AG08396 (cell line): ENCODE measurements at regions not wholly inside any gene's neighbourhood (a gene's known extent, or its start where the extent isn't known, plus 50 kb on each side); places are given as distances from the start of the nearest gene placed in this dataset.

ENCODE experiments used
- DNase-seq: peaks from one replicate; pipeline ENCODE4 v3.0.0; 2012; ENCODE audit warnings: low spot score, mixed read lengths

- no peak for DNase-seq
Observed at GRCh38 chr3:176554791-176555654, 642.3 kb downstream of the TBL1XR1 start.

- no peak for DNase-seq
Observed at GRCh38 chr3:176554264-176554663, 643.0 kb downstream of the TBL1XR1 start.

DNA sequence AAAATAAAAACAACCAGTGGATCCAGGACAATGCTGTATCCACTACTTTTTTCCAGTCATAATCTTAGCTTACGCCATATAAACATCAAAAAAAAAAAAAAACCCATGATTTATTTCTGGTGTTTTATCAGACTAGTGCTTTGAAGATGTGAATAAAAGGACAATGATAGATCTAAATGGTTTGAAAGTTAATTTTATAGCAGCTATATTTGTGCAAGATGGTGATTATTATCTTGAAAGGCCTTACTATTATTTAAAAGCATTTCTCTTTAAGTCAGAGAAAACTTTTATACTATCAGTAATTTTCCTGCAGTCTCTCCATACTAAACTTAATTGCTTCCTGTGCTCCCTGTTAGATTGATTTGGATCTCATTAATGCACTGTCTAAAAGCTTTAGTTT is 670.3 kb downstream of the TBL1XR1 start:
- no peak for DNase-seq

DNA sequence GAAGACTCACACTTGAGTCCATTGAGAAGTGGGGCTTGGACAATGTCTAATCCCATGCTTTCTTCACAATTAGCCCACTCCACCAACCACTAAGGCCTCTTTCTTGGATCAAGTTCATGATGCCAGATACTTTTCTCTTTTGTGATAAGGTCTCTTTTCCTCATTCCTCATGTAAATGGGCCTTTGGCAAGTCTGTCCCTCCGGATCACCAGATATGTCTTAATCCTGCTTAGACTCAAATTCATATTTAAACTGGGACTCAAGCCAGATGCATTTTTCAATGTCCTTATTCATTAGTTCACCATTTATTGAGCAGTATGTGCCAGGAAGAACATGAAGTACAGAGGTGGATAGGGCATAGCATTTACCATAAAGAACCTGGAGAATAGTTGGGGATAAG is 671.1 kb downstream of the TBL1XR1 start:
- no peak for DNase-seq

DNA sequence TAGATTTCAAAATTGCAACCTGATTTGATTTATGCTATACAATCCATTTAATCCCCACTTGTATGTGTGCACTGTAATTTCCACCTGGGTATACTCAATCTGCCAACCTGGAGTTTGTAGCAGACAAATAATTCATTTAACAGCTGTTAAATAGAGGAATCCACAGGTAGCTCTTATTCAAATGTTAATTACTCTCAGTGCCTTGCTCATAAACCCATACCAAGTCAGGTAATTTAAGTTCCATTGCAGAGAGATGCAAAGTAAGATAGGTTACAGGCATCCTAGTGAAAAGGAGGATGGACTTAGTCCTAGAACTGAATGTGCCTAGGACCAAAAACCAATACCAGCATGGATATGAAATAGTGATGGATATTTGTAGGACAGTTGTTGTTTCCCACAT is 674.2 kb downstream of the TBL1XR1 start:
- no peak for DNase-seq

- no peak for DNase-seq
Observed at GRCh38 chr3:176522436-176522835, 674.8 kb downstream of the TBL1XR1 start.

DNA sequence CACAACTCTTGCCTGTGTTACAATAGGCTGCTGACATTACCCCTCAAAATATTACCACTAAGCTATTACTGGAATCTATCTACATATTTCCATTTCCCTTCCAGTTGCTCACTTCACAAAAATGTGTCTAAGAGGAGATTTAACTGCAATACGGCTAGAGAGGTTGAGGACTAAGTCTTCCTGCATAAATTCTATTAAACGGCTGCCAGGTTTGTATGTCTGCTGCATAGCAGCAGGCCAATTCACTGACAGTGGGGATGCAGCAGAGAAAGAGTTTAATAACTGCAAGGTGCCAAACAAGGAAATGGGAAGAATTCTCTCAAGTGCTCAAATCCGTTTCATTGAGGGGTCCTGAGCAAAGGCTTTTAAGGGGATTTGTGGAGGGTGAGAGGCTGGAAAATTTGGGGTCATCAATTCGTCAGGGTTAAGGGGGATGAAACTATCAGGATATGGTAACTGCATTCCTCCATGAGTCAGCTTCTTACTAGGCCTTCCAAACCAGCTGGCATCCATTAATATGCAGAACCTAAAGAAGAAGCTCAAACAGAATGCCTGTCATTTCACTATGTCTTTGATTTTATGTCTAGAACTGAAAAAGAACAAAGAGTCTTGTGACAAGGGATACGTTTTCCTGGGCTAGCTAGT is 675.6 kb downstream of the TBL1XR1 start:
- peak; percentile 2 for DNase-seq

DNA sequence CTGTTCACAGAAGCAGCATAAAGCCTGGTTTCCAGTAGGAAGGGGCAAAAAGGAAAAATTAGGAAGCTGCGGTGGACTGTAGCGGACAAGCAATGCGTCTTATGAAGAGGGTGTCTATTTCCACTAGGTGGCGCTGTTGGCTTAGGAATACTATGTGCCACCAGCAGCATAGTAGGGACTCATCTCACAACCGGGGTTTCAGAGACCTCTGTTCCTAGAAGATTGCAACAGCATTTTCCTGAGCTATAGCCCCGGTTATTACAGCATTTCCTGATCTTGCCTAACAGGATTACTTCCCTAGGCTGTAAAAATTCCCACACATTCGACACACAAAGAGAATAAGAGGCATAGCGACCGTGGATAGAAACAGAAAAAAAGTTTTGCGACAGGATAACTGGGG is 683.0 kb downstream of the TBL1XR1 start:
- DNase-seq: peak; percentile 12

DNA sequence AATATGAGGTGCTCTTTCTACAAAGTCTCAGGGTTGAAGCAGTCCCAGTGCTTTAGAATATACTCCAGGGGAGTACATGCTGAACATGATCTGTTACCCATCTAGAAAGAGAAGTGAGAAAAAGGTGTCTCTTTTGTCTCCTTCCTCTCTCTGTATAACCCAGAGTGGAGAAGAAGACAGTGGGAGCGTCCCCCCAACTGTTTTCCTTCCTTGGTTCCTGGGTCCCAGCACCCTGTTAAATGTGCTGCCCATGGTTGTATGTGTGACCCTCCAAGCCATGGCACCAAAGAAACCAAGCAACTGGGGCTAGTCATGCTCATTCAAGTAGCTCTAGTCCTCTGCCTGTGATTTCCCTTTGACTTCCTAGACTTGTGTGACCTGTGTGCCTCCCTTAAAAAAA is 683.7 kb downstream of the TBL1XR1 start:
- DNase-seq: no peak

DNA sequence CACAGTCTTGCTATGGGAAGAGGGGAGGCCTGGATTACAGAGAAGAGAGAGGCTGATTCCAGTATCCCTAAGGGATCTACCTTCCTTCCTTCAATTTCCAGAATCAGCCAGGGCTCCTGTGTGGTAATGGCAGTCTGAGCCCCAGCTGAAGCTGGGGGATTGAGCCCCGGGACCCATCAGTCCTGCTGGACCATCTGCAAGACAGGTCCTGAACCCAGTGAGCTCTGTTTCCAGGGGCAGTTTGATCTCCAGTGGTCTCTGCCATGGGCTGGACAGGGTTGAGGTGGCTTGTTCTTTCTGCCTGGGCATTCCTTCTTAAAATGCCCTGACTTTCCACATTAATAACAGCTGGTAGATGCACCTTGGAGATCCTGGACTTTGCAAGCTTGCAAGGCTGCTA is 685.2 kb downstream of the TBL1XR1 start:
- no peak for DNase-seq

DNA sequence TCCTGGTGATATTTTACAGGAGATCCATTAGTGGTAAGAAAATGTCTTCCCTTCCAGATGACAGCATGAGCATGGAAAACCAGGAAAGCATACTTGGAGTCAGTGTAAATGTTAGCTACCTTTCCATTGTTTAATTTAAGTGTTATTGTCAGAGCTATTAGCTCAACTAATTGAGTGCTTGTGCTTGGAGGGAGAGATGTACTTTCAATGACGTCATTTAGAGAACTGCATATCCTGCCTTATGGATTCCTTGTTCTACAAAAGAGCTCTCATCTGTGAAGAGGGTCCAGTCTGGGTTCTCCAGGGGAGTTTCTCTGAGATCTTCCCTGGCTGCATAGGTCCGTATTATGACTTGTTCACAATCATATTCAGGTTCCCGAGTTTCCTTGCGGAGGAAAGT is 687.2 kb downstream of the TBL1XR1 start:
- DNase-seq: no peak

- DNase-seq: no peak
Observed at GRCh38 chr3:176505878-176506621, 691.2 kb downstream of the TBL1XR1 start.

GRCh38 chr3:176491084-176491483 is 706.2 kb downstream of the TBL1XR1 start:
- no peak for DNase-seq

DNA sequence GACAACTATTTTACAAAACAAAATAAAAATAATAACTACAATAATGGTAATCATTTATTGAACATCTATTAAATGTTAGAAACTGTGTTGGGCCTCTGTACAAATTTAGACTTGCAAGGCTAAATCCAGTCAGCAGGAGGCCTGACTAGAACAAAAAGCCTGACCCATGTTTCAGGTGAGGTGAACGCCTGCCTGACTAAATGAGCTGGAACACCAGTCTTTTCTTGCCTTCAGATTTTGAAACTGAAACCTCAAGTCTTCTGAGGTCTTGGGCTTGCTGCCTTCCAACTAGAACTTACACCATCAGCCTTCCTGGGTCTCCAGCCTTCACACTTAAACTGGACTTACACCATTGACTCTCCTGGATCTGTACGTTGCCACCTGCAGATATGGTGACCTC is 706.9 kb downstream of the TBL1XR1 start:
- no peak for DNase-seq

DNA sequence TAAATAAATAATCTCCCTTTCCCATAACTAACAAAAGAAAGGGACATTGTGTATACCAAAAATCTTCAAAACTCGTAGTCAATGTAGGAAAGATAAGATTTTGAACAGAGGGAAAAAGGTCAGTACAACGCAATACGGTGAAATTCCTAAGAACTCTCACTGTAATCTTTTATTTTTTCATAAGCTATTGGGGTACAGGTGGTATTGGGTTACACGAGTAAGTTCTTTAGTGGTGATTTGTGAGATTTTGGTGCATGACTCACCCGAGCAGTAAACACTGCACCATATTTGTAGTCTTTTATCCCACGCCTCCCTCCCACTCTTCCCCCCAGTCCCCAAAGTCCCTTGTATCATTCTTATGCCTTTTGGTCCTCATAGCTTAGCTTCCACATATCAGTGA is 718.0 kb downstream of the TBL1XR1 start:
- no peak for DNase-seq

GRCh38 chr3:176469694-176470205 is 727.5 kb downstream of the TBL1XR1 start:
- no peak for DNase-seq

DNA sequence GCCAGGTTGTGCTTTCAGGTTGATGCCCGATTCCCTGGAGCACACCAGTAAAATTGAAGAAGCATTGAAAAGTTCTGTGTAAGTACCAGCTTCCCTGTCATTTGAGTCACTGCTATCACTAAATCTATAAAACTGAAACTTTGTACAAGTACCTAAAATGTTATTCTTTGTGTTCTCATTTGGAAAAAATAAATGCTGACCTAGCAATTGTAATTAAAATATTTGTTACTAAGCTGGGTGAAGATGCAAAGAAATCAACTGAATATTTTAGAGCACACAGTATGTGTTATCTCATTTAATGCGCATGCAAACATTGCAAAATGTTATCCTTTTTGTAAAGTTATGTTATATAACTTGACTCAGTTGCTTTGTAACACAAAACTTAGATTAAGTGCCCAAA is 733.7 kb downstream of the TBL1XR1 start:
- no peak for DNase-seq

- DNase-seq: no peak
Observed at GRCh38 chr3:176447369-176447768, 749.9 kb downstream of the TBL1XR1 start.

DNA sequence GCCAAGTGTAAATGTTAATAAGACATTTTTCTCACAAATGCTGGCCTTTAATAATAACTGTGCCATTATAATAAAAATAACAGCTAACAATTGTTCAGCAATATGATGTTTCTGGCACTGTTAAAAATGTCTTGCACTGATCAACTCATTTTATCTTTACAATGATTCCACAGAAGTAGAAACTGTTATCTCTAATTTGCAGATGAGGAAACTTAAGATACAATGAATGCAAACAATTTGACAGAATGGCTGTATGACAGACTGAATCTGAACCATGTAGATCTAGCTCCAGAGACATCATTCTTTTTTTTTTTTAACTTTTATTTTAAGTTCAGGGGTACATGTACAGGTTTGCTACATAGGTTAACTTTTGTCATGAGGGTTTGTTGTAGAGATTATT is 755.0 kb downstream of the TBL1XR1 start:
- DNase-seq: no peak

- no peak for DNase-seq
Observed at GRCh38 chr3:176439729-176440128, 757.6 kb downstream of the TBL1XR1 start.

GRCh38 chr3:176431991-176432390 is 765.3 kb downstream of the TBL1XR1 start:
- DNase-seq: no peak

DNA sequence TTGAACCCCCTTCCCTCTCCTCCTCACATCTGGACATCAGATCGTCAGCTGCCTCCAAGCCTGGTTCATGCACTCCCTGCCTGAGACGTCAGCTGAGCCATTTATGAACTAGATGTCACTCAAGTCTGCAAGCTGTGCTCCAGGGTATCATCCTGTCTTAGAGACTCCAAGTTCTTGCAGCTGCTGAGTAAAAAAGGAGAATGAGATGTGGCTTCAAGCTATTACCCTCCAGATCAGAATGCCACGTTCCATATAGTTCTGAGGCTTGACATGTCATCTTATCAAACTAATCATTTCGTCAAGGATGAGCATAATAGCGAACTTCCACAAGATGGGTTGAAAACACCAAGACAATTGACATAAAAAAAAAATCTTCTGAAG is 766.3 kb downstream of the TBL1XR1 start:
- no peak for DNase-seq
